ENCODE measurements at regions not wholly inside any gene's neighbourhood (a gene's known extent, or its start where the extent isn't known, plus 50 kb on each side); places are given as distances from the start of the nearest gene placed in this dataset.

DNA sequence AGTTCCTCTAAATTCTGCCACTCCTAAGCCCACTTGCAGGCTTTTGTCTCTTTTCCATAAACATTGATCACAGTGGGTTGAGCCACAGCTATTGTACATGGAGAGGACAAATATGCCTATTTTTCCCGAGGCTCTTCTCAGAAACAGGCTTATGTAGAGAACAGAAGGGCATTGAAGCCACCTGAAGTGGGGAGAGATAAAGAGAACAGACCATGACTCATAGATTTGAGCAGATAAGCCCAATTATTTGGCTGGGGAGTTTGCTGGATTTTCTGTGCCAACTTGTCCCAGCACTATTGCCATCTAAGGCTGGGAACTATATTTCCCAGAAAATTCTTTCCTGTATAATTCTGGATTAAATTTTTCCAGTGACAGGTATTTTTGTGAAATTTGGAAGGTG, 446.1 kb upstream of the RPS6KA3 start:
- in situ Hi-C loops (cut with HindIII; ENCODE audit: low sequenced_read_pairs): no loop called here
- H3K4me3 ChIP-seq (ENCODE audit: low read depth, low read length): no peak overlapping the region
- no peak for DNase-seq (ENCODE audit: low read depth)
- TF ChIP-seq, protein P1, sequence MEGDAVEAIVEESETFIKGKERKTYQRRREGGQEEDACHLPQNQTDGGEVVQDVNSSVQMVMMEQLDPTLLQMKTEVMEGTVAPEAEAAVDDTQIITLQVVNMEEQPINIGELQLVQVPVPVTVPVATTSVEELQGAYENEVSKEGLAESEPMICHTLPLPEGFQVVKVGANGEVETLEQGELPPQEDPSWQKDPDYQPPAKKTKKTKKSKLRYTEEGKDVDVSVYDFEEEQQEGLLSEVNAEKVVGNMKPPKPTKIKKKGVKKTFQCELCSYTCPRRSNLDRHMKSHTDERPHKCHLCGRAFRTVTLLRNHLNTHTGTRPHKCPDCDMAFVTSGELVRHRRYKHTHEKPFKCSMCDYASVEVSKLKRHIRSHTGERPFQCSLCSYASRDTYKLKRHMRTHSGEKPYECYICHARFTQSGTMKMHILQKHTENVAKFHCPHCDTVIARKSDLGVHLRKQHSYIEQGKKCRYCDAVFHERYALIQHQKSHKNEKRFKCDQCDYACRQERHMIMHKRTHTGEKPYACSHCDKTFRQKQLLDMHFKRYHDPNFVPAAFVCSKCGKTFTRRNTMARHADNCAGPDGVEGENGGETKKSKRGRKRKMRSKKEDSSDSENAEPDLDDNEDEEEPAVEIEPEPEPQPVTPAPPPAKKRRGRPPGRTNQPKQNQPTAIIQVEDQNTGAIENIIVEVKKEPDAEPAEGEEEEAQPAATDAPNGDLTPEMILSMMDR (IDR thresholded peaks at IDR 0.05; ENCODE audit: low read depth, low read length, missing control alignments): no peak

DNA sequence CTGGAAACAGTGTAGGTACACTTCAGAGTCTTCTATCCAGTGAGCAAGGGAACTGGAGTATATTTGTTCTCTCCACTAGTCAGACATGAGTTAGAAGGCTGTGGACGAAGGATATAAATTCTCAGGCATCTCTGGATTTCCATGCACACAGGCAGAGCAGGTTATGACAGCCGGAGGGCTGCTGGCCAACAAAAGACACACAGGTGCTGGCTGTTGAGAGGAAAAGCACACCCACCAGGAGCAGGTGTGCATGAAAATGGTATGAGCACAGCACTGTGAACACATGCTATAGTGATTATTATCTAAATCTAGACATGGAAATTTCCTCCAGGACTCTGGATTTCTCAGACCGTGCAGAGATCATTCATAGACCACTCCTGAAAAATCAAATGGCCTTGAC, 444.7 kb upstream of the RPS6KA3 start:
- DNase-seq (ENCODE audit: low read depth): no peak
- in situ Hi-C loops (cut with HindIII; ENCODE audit: low sequenced_read_pairs): no loop called here
- TF ChIP-seq, protein P1 (IDR thresholded peaks at IDR 0.05; ENCODE audit: low read depth, low read length, missing control alignments): no peak
- no peak overlapping the region for H3K4me3 ChIP-seq (ENCODE audit: low read depth, low read length)

GRCh38 chrX:20693078-20693477, 426.4 kb upstream of the RPS6KA3 start:
- no peak overlapping the region for H3K4me3 ChIP-seq (ENCODE audit: low read depth, low read length)
- TF ChIP-seq, protein P1 (IDR thresholded peaks at IDR 0.05; ENCODE audit: low read depth, low read length, missing control alignments): no peak
- in situ Hi-C loops (cut with HindIII; ENCODE audit: low sequenced_read_pairs): no loop called here
- no peak for DNase-seq (ENCODE audit: low read depth)

GRCh38 chrX:20686256-20686655, 419.5 kb upstream of the RPS6KA3 start:
- TF ChIP-seq, protein P1 (IDR thresholded peaks at IDR 0.05; ENCODE audit: low read depth, low read length, missing control alignments): no peak
- no peak overlapping the region for H3K4me3 ChIP-seq (ENCODE audit: low read depth, low read length)
- DNase-seq (ENCODE audit: low read depth): no peak
- in situ Hi-C loops (cut with HindIII; ENCODE audit: low sequenced_read_pairs): no loop called here

- no peak for DNase-seq (ENCODE audit: low read depth)
- TF ChIP-seq, protein P1 (IDR thresholded peaks at IDR 0.05; ENCODE audit: low read depth, low read length, missing control alignments): no peak
- in situ Hi-C loops (cut with HindIII; ENCODE audit: low sequenced_read_pairs): no loop called here
Measured at GRCh38 chrX:20685652-20686051, 418.9 kb upstream of the RPS6KA3 start.

GRCh38 chrX:20681683-20682082, 415.0 kb upstream of the RPS6KA3 start:
- H3K4me3 ChIP-seq (ENCODE audit: low read depth, low read length): no peak overlapping the region
- in situ Hi-C loops (cut with HindIII; ENCODE audit: low sequenced_read_pairs): no loop called here
- no peak for DNase-seq (ENCODE audit: low read depth)
- TF ChIP-seq, protein P1 (IDR thresholded peaks at IDR 0.05; ENCODE audit: low read depth, low read length, missing control alignments): no peak

More at GRCh38 chrX:20685652-20686051, 418.9 kb upstream of the RPS6KA3 start:
- no peak overlapping the region for H3K4me3 ChIP-seq (ENCODE audit: low read depth, low read length)

DNA sequence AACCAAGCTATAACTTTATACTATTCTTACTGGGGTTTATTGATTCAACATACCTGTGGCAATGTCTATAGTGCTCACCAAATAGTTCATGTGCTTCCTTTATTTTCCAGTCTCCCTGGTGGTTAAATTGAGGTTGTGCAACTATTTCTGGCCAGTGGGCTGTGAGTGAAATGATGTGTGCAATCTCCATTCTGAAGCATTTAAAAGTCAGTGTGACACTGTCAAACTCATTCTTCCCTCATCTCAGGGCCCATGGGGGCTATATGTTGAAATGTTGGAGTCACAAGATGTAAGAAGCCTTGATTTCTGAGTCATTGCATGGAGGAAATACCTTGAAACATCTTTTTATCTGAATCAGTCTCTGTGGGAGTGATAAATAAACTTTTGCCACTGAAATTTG, 414.3 kb upstream of the RPS6KA3 start:
- no peak for DNase-seq (ENCODE audit: low read depth)
- TF ChIP-seq, protein P1 (IDR thresholded peaks at IDR 0.05; ENCODE audit: low read depth, low read length, missing control alignments): no peak
- no peak overlapping the region for H3K4me3 ChIP-seq (ENCODE audit: low read depth, low read length)
- in situ Hi-C loops (cut with HindIII; ENCODE audit: low sequenced_read_pairs): no loop called here

Measured in astrocyte of the cerebellum (primary cell).